ENCODE measurements at regions not wholly inside any gene's neighbourhood (a gene's known extent, or its start where the extent isn't known, plus 50 kb on each side); places are given as distances from the start of the nearest gene placed in this dataset.

DNA sequence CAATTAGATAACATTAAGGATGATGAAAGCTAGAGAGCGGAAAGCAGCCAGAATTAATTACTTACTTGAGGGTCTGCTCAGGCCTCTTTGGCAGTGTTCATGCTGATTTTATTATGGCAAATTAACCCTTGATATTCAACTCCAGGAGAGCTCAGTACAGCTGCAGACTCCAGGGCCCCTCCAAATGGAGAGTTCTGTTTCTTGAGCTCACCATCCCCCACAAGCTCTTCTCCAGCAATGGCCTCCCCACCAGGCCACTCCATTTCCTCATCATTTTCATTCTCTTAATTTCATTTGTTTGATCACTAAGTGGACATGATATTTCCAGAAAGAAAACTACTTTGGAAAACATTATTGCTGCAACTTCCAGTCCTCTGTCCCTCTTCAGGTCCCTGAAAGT, 513.3 kb upstream of the NOX3 start:
- DNase-seq: no peak

DNA sequence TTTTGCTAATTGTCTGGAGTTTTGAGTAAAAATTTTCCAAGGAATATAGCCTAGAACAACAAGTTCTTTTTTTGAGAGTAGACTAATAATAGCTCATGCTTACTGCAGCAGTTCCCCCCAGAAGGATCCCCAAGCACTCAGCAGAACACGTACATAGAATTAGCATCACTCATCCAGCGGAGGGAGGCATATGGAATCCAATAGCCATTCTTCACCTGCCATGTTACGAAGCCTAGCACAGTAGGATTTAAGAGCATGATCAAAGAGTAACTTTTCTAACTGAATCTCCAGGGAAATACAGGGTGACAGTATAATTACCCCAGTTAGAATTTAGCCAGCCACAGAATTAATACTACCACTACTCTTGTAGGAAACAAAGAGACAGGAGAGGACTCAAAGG, 511.7 kb upstream of the NOX3 start:
- no peak for DNase-seq

DNA sequence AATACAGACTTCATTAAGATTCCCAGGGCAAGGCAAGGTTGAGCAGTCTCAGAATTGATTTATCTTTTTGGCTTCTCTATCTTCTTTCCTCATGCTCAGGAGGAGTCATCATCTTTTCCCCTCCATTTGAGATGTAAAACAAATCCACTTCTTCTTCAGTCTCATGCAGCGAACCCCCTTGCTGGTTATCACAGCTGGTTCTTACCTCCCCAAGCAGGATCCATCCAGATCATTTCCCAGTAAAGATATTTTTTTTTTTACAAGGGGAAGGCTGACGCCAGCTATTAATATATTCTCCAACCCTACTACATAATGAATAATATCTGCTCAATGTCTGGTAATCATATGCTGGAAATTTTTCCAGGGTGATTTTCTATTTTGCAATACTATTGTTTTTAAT, 508.9 kb upstream of the NOX3 start:
- DNase-seq: no peak

DNA sequence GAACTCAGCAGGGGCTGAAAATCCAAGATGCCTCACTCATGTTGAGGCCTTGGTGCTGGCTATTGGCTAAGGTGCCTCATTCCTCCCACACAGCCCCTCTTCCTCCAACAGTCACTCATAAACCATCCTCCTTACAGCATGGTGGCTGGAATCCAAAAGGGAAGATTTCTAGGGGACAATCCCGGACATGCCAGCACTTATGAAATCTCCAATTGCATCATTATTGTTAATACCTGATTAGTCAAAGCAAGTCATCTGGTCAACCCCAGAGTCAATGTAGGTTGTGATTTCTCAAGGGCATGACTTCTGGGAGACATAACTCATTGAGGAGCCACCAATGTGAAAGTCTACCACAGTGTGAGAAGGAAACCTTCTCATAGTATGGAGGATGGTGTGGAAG, 506.6 kb upstream of the NOX3 start:
- no peak for DNase-seq

DNA sequence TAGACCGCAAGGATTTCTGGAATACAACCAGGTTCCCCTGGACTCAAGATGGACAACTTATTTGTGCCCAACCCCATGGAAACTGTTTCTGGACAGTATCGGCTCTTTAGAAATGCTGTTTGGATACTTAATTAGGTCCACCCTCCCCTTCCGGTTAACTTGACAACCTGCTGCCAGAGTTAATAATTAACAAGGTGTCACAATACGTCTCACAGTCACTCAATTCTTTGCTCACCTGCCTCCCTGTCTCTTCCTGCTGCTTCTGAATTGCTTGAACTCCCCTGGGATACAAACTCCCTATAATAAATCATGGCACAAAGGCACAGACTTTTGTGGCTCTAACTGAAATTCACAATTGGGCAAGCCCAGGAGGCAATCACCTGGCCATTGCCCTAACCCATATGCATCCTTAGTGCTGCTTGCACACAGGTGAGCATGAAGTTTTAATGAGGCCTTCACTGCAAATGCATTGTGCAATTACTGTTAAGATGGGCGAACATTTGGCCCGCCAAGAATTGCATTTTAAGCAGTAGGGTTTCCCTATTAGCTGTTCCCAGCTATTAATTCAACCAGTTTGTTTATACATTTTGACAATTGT, 504.4 kb upstream of the NOX3 start:
- DNase-seq: no peak

DNA sequence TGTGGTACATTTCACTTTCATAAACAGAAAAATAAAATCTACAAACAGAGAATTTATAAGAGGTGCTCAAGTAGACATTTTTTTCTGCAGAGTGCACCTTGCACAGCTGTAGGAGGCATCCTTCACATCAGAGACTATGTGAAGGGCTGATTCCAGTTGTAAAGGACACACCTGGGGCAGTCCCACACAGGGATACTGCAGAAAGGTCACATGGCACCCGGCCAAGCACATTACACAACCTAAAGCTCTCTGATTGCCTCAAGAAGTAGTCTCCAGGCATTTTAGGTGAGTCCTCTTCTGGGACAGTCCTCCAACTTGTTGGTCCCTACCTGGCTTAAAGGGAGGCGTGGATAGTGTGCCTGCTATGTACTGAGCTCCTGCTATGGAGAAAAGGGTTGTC, 502.9 kb upstream of the NOX3 start:
- no peak for DNase-seq

DNA sequence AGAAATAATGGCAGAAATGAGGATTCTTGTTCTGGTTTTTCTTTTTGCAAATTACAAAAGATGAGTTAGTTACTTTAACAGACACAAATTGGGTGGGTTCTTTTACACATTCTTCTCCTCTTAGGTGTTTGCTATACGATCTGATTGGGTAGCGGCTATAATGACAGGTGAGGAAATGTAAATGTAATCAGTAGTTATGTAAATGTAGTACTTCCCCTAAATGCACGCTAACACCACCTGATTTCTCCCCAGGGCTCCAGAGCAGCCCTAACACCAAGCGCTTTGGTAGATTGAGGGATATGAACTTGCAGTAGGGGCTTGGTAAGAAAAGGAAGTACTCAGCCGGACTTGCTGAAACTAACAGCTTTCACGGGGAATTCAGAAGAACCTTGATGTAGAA, 499.4 kb upstream of the NOX3 start:
- no peak for DNase-seq

DNA sequence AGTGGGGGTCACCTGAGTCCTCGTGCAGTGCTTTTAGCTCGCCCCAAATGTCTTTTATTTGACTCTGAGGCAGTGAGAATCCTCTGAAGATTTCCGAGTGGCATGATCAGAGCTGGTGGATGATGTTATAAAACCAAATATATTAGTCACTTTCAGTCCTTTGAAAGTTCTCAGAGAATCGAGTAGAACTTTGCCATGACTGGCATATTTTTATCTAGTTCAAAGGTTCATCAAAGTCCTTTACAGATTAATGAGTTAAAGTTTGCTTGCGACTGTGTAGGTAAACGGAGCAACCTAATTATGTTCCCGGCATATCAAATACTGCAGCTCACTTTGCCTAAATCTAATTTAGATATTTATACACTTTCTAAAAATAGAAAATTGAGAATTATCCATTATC, 498.5 kb upstream of the NOX3 start:
- no peak for DNase-seq

DNA sequence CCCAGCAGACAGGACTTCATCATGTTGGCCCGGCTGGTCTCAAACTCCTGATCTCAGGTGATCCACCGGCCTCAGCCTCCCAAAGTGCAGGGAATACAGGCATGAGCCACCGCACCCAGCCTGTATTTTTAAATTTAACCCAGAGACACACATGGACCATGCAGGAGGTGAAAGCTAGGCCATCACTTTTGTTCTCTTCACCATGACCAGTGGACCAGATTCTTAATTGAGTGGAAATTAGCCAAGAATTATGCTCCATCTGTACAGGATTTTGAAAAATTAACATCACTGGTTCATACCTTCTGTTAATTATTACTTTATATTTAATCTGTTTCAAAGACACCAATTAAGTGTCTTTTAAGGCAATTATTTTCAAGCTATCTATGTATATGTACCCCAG, 493.6 kb upstream of the NOX3 start:
- DNase-seq: no peak

DNA sequence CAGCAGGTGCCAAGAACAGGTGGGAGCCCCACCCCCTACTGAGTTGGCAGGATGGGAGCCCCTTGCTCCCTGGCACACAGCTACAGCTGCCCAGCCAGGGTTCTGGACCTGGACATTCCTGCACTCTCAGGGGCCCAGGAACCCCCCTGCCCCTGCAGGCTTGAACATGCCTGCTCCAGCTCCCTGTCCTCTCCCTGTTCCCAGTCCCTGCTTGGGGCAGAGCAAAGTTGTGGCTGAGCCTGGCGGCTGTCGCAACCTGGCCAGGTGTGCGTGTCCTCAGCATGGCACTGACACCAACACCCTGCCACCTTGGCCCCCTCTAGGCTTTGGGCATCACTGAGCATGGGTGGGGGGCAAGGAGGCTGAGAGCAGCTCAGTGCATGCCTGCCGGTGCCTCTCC, 491.2 kb upstream of the NOX3 start:
- DNase-seq: no peak

DNA sequence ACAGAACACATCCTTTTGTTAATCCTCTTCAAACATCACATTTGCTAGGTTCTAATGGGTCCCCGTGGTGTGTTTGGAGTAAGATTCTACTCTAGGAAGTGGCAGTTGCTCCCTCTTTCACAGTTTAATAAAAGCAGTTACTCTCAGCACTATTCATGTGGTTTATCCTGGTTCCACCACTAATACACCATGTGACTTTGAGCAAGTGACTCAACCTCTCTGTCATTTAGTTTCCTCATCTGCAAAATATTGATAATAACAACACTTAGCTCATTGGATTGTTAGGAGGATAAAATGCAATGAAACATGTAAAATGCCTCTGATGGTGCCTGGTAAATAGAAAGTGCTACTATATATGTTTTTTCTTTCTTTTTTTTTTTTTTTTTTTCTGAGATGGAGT, 488.0 kb upstream of the NOX3 start:
- DNase-seq: no peak

DNA sequence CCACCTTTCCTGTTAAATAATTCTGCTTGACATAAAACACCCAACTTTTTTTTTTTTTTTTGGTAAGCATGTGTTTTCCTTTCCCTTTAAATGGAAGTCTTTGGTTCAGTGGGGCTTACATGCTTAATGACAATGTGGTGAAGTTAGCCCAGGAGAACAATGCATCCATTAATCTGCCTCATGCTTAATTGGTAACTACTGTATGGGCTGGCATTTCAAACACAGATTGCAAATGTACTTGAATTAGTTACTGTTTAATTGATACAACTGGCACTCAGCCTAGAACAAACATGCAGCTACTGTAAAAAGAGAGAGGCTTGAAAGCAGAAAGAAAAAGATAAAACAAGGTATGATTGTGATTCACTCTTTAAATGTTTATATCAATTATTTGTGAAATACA, 483.6 kb upstream of the NOX3 start:
- no peak for DNase-seq

DNA sequence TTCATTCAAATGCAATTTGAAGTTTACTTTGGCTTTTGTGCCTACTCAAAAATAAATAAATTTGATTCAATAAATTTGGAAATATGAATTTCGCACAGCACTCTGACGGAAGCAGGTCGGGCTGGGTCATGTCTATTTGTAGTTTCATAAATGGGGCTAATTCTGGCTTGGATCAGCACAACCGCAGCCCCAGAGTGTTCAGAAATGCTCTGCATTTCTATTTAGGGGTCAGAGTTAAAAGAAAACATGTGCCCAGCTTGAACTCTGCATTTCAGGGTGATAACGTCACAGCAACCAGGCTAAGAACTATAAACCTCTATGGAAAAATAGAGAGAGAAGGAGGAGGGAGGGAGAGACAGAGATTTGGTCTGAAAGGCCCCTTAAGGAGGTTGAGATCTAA, 480.9 kb upstream of the NOX3 start:
- DNase-seq: no peak

DNA sequence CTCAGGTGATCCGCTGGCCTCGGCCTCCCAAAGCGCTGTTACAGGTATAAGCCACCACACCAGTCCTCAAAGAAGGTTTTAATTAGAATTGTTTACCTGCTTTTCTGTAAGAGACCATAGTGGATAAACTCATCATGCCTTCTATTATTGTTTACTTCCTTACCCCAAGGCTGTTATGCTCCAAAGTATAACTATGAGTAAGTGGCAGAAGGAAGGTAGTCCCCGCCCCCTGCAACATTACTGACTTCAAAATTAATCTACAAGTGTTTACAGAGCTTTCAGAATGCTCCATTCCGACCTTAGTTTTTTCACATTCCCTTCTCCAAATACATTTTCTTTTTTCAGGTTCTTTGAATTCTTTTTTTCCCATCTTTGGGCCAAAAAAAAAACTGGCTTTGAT, 480.5 kb upstream of the NOX3 start:
- DNase-seq: no peak

DNA sequence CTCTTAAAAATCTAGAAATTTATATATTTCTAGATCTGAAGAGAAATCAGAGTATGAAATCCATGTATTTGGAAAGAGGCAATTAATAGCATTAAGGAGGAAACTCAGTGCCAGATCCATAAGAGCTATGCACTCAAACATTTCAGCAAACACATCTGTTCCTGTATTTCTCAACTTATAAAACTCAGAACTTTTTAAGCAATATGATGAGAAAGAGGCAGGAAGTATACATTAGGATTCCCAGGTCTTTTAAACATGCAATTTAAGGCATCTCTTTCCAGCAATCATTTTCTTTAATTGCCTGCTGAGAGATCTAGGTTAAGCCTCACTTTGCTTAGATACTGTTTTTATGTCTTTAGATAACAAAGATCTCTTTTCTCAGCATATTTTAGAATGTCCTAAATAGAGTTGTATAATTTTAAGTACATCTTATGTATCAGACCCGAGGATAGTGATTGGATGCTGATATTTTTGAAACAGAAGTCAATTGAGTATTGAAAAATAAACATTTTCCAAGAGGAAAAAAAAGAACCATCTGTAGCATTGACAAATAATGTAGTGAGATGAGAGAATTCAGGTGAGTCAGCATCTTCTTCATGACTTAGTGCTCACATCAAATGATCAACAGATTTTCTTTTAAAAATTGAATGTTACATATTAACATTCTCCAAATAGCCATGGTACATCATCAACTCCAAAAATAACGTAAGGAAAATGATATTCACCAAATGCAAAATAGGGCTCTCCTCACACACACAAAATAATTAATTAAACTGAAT, 461.4 kb upstream of the NOX3 start:
- no peak for DNase-seq

DNA sequence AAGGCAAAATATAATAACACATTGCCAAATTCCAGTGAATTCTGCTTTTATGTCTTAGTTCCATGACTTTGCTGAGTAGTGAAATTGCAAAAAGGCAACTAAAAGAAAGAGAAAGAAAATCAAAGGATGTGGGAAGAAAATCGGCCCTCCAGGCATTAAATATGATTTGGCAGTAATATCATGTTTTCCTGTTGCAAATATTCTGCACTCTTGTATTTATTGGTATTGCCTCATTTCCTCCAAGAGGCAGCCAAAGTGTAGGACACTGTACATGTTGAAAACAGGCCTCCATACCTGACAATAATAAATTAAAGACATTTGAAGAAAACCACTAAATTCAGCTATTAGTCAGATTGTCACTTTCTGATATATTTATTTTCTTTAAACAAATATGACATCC, 460.0 kb upstream of the NOX3 start:
- DNase-seq: no peak

DNA sequence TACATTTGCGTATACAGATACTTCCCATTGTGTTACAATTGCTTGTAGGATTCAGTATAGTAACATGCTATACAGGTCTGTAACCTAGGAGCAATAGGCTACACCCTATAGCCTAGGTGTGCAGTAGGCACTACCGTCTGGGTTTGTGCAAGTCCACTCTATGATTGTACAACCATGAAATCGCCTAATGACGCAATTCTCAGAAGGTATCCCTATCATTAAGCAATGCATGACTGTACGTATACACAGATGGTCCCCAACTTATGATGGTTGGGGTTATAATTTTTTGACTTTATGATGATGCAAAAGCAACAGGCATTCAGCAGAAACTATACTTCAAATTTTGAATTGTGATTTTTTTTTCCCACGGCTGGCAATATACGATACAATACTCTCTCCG, 458.2 kb upstream of the NOX3 start:
- DNase-seq: no peak

DNA sequence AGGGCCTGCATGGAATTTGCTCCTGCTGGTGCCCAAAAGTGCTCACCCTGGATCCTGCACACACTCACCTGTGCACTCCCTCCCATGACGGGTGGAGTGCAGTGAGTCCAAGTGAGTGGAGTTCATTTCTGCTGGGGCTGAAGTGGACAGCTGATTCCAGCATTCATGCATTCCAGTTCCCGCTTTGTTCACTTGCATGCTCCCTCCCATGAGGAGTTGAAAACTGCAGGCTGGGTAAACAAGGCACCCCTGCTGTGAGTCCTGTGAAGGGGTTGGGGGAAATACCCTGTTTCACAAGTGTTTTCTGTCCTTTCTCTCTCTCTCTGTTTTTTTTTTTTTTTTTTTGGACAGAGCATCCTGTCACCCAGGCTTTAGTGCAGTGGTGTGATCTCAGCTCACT, 454.1 kb upstream of the NOX3 start:
- DNase-seq: no peak

DNA sequence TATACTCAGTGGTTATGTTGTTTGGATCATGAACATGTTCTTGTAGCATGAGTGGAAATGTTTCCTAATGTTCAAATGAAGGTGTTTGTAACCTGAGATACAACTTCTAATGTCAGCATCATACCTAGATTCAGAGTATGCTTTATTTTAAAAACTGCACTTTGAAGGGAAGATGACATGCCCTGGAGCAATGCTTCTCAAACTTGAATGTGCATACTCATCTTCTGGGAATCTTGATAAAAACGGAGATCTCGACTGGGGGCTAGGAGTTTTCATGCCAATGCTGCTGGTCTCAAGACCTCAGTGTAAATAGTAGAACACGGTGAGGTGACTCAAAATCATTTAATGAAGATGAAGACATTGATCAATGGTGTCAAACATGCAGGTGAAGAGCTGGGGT, 440.0 kb upstream of the NOX3 start:
- no peak for DNase-seq

DNA sequence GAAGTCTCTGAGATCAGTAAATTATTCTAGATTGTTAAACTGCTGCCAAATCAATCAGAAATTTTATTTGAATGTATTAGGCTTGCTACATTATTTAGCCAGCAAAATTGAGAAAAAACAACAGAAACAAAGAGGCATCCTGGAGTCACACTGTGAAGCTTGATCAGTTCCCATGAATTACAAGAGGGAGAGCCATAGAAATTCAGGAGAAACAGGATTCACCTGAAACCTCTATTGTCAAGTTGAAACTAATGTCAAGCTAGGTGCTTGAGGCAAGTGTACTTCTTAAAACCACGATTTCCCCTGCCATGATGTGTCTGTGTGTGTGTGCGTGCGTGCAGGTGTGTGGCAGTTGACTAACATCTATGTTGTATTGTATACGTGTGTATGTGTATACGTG, 439.1 kb upstream of the NOX3 start:
- no peak for DNase-seq

DNA sequence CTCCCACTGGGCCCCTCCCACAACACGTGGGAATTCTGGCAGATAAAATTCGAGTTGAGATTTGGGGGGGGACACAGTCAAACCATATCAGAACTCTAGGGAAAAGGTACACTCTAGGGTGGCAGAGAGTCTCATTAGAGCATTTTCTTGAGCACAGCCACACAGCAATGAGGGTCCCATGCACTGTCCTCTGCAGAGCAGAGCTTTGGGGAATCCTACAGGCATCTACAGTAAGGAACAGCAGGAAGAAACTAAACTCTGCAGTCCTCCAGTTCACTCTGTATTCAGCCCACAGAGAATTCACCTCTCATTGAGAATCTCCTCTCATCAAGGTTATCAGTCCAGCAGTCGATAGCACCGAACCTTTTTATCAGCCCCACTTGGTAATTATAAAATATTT, 438.6 kb upstream of the NOX3 start:
- no peak for DNase-seq

DNA sequence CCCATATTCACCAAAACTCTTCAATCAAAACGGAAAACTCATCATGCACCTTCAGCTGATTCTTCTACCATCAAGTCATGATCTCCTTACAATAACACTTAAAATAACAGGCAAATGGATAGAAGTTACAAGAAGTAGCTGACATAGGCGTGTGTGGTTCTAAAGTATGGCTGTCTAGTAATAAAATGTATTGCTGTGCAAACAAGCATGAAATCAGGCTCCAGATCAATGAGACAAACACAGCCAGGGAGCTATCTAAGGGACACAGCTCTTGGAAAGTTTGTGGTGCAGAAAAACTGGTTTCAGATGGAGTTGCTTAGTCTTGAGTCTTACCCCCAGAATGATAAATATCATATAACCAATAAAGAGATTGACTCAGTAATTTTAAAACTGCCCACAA, 434.8 kb upstream of the NOX3 start:
- no peak for DNase-seq

DNA sequence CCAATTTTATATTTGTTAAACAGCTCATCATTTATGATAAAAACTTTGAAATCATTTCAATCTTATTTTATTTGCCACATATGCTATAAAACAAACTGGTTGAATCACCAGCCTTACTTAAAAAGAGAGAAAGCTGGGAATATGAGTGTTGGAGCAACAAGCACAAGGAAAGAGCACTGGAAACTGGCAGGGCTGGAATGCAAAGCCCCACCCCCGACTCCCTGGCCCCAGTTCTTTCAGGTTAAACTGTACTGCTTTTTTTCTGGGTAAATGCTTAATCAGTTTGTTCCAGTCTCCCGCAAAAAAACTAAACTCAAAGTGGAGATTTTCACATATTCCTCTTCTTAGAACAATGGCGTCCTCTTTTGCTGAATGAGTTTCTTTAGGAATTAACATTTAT, 433.8 kb upstream of the NOX3 start:
- DNase-seq: peak; percentile 59

DNA sequence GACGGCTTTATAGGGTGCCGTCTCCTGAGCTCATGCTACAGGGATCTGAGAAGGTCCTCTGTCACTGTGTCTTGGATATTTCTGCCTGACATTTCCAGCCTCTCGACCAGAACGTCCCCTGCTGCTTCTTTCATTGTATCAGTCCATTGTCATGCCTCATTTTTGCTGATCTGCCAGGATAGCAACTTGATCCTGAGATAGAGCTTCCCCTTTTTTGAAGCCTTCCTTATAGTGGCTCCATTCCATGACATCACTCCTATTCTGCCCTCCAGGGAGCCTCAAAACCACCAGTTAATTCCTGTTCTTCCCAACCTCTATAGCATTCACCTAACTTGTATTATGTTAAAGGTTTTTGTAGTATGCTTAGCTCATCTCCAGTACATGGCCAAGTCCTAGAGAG, 431.8 kb upstream of the NOX3 start:
- DNase-seq: no peak

DNA sequence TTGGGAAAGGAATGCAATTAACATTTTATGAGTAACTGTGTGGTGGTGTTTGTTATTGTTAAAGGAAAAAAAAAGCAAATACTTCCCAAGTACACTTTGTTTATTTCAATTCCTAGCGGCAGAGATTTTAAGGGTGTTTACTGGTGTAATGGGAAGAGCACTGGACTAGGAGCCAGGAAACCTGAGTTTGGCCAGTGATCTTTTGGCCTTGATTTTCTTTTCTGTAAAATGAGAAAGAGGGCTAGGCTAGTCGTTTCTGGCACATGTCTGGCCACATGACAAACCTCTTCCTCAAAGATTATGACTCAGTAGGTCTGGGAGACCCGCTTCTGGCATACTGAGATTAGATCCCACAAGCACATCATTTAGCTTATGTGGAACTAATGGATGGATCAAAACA, 428.1 kb upstream of the NOX3 start:
- DNase-seq: no peak

Measured in islet precursor cell (in vitro differentiated cells).